Osteoblast (primary cell): ENCODE measurements at regions not wholly inside any gene's neighbourhood (a gene's known extent, or its start where the extent isn't known, plus 50 kb on each side); places are given as distances from the start of the nearest gene placed in this dataset.

Experiments
- DNase-seq: peaks from one replicate; pipeline ENCODE4 v3.0.0; 2011; ENCODE audit warnings: low spot score, mixed read lengths; ENCODE audit not compliant: insufficient read length; ENCODE audit errors: missing footprints
- H2AFZ ChIP-seq: 2 replicates; pipeline ENCODE4 v1.6.0; 2011; ENCODE audit warnings: mild to moderate bottlenecking, low read length
- H3K27ac ChIP-seq: 2 replicates; pipeline ENCODE4 v1.5.1; 2011; ENCODE audit warnings: mild to moderate bottlenecking, low read depth, low read length, moderate library complexity
- H3K27me3 ChIP-seq: 2 replicates; pipeline ENCODE4 v1.6.0; 2012; ENCODE audit warnings: mild to moderate bottlenecking, control low read depth, inconsistent platforms, low read length, moderate library complexity; ENCODE audit not compliant: insufficient read depth
- H3K36me3 ChIP-seq: 2 replicates; pipeline ENCODE4 v1.5.1; 2011; ENCODE audit warnings: mild to moderate bottlenecking, low read length, control low read depth, moderate library complexity; ENCODE audit not compliant: insufficient read depth
- H3K4me1 ChIP-seq: 2 replicates; pipeline ENCODE4 v1.5.1; 2011; ENCODE audit warnings: mild to moderate bottlenecking, low read length, control low read depth, moderate library complexity; ENCODE audit not compliant: insufficient read depth
- H3K4me2 ChIP-seq: 2 replicates; pipeline ENCODE4 v1.6.0; 2011; ENCODE audit warnings: mild to moderate bottlenecking, low read length; ENCODE audit not compliant: insufficient read depth
- H3K4me3 ChIP-seq: fragments of 200-600 bp; sonication (generic); 3 replicates; pipeline ENCODE4 v1.5.1; 2012; ENCODE audit warnings: mild to moderate bottlenecking, low read length, inconsistent platforms; ENCODE audit not compliant: insufficient read depth
- H3K79me2 ChIP-seq: 2 replicates; pipeline ENCODE4 v1.6.0; 2012; ENCODE audit warnings: mild to moderate bottlenecking, low read length, control low read depth, inconsistent platforms; ENCODE audit not compliant: insufficient read depth
- H3K9me3 ChIP-seq: 2 replicates; pipeline ENCODE4 v1.5.1; 2011; ENCODE audit warnings: low read depth, low read length, control low read depth
- H4K20me1 ChIP-seq: 2 replicates; pipeline ENCODE4 v1.6.0; 2012; ENCODE audit warnings: mild to moderate bottlenecking, low read length, control low read depth; ENCODE audit not compliant: insufficient read depth
- TF ChIP-seq, protein P1 (sequence below): IDR thresholded peaks from 2 replicates; pipeline ENCODE4 v1.5.1; 2011; ENCODE audit warnings: mild to moderate bottlenecking, low read depth, low read length, moderate library complexity; ENCODE audit errors: extremely low read depth

DNA sequence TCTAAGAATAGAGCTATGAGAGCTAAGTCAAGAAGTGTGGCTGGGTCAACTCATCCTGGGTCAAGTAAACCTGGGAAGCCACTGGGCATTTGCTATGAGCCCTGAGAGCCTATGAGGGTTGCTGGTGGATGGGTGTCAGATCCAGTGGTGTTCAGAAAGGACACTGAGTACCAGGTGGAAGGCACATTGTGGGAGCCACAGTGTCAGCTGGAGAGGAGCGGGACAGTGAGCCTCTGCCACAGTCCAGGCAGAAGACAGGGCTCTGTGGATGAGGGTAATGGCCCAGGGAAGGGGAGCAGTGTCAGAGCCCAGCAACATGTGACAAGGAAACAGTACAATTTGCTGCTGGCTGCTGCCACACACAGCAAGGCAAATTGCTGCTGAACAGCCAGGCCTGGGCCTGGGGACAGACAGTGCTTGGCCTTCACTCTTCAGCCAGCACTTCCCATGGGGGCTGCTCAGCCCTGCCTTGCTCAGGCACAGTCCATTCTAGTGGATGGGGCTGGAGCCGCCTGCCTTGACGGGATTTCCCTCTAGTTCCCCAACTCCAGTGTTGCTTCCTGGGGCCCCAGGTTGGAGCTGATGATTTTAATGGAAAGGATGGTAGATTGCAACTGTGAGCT is 90.9 kb upstream of the CHST15 start:
- H4K20me1 ChIP-seq, result no peaks in the 10 kb centered on the region
- no peaks in the 10 kb centered on the region for H3K27me3 ChIP-seq
- peak; percentile 71 for DNase-seq
- no peaks in the 10 kb centered on the region for H3K36me3 ChIP-seq
- H3K4me3 ChIP-seq, result no peak overlapping the region
- H3K4me1 ChIP-seq, result peaks cover 10% of the 10 kb centered on the region
- no peak overlapping the region for H3K27ac ChIP-seq
- no peak overlapping the region for H2AFZ ChIP-seq
- H3K79me2 ChIP-seq, result no peaks in the 10 kb centered on the region
- TF ChIP-seq, protein P1, sequence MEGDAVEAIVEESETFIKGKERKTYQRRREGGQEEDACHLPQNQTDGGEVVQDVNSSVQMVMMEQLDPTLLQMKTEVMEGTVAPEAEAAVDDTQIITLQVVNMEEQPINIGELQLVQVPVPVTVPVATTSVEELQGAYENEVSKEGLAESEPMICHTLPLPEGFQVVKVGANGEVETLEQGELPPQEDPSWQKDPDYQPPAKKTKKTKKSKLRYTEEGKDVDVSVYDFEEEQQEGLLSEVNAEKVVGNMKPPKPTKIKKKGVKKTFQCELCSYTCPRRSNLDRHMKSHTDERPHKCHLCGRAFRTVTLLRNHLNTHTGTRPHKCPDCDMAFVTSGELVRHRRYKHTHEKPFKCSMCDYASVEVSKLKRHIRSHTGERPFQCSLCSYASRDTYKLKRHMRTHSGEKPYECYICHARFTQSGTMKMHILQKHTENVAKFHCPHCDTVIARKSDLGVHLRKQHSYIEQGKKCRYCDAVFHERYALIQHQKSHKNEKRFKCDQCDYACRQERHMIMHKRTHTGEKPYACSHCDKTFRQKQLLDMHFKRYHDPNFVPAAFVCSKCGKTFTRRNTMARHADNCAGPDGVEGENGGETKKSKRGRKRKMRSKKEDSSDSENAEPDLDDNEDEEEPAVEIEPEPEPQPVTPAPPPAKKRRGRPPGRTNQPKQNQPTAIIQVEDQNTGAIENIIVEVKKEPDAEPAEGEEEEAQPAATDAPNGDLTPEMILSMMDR, result no peak
- H3K9me3 ChIP-seq, result no peaks in the 10 kb centered on the region
- H3K4me2 ChIP-seq, result no peak overlapping the region

DNA sequence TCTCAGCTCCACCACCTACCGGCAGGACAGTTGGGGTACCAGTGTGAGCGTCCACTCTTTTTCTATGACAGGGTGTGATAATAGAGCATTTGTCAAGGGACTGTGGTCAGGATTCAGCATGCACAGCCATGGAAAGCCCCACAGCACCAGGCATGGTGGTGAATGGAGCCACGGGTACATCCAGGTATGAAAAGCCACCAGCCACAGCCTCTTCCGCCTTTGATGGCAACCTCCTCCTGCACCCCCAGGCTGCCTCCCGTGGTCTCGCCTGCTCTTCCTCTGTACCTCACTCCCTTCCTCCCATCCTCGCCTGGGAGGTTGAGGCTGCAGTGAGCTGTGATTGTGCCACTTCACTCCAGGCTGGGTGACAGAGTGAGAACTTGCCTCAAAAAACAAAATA is 90.2 kb upstream of the CHST15 start:
- H3K36me3 ChIP-seq, result no peaks in the 10 kb centered on the region
- TF ChIP-seq, protein P1, result no peak
- H3K4me3 ChIP-seq, result no peak overlapping the region
- H3K9me3 ChIP-seq, result no peaks in the 10 kb centered on the region
- peak; percentile 34 for DNase-seq
- H3K4me1 ChIP-seq, result peaks cover 10% of the 10 kb centered on the region
- no peak overlapping the region for H2AFZ ChIP-seq
- H3K79me2 ChIP-seq, result no peaks in the 10 kb centered on the region
- H4K20me1 ChIP-seq, result no peaks in the 10 kb centered on the region
- no peaks in the 10 kb centered on the region for H3K27me3 ChIP-seq
- H3K4me2 ChIP-seq, result no peak overlapping the region
- no peak overlapping the region for H3K27ac ChIP-seq

DNA sequence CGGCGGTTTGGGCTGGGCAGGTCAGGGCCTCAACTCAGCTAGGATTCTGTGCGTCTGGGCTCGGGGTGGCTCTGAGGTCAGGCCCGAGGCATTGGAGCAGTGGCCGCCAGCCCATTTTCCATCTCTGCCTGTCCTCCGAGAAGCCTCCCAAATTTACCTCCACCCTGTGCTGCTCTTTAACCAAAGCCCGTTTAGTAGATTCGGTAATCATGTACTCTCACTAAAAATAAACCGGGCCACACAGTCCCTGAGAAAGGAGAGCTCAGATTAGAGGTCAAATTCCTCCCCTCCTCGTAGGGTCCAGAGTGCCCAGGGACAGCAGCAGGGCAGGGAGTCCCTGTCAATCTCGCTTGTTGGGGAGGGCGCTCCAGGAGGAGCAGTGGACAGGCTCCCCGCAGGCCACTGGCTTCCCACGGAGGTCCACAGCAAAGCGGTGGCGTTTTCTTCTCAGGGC is 88.7 kb upstream of the CHST15 start:
- Histone ChIP-seq H3K27me3 (no peaks in the 10 kb centered on the region), H2AFZ (no peak overlapping the region), H3K27ac (no peak overlapping the region), H3K4me3 (no peak overlapping the region), H3K4me1 (peaks cover 11% of the 10 kb centered on the region), H3K36me3 (no peaks in the 10 kb centered on the region), H3K79me2 (no peaks in the 10 kb centered on the region), H3K9me3 (no peaks in the 10 kb centered on the region), H3K4me2 (no peak overlapping the region), H4K20me1 (no peaks in the 10 kb centered on the region)
- TF ChIP-seq, protein P1, result no peak
- peak; percentile 53 for DNase-seq

DNA sequence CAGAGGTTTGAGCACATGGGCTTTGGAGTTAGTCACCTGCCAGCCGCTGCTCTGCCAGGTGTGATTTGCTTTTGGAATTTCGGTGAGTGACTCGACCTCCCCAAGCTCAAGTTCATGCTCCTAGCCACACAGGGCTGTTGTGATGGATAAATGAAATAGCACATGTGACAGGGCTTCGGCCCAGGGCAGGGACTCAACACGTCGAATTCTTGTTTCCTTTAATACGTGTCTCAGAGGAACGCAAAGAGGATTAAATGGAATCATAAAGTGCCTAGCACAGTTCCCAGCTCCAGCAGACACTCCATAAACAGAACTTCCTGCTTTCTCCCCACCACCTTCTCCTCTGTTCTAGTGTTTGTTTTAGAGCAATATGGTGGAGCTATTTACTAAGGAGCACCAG is 88.3 kb upstream of the CHST15 start:
- peaks cover 15% of the 10 kb centered on the region for H3K4me1 ChIP-seq
- no peaks in the 10 kb centered on the region for H3K27me3 ChIP-seq
- no peaks in the 10 kb centered on the region for H3K79me2 ChIP-seq
- H4K20me1 ChIP-seq, result no peaks in the 10 kb centered on the region
- no peak overlapping the region for H3K4me2 ChIP-seq
- H3K9me3 ChIP-seq, result no peaks in the 10 kb centered on the region
- H3K27ac ChIP-seq, result no peak overlapping the region
- no peak for DNase-seq
- no peaks in the 10 kb centered on the region for H3K36me3 ChIP-seq
- TF ChIP-seq, protein P1, result no peak
- H3K4me3 ChIP-seq, result no peak overlapping the region
- no peak overlapping the region for H2AFZ ChIP-seq
